Panc1 (cell line): ENCODE measurements at regions not wholly inside any gene's neighbourhood (a gene's known extent, or its start where the extent isn't known, plus 50 kb on each side); places are given as distances from the start of the nearest gene placed in this dataset.

Experiments
- ATAC-seq: fragments of 200-7000 bp; cut with Tn5 transposase; 2 replicates; pipeline ENCODE4 v1.9.1; 2020; ENCODE audit warnings: mild to moderate bottlenecking, moderate library complexity
- BruUV-seq: library from RNA; stranded (reverse); fragments of 400-500 nt; replicated peaks from 2 replicates; lab custom pipeline; 2021; lab: Mats Ljungman, UMichigan
- CTCF ChIA-PET: fragments of 300-600 bp; sonication (Branson Sonifier 250); formaldehyde crosslinking; loops from one replicate; lab custom pipeline; 2022; ENCODE audit warnings: antibody characterized with exemption; lab: Charles Lee
- POLR2A ChIA-PET: fragments of 300-600 bp; sonication (Branson Sonifier 250); formaldehyde crosslinking; loops from one replicate; lab custom pipeline; 2022; ENCODE audit warnings: antibody characterized with exemption; lab: Charles Lee
- DNase-seq: peaks from one replicate; pipeline ENCODE4 v3.0.0-alpha.2; 2010; ENCODE audit warnings: low read depth, low spot score
- H3K27ac ChIP-seq: 2 replicates; pipeline ENCODE4 v1.5.1; 2011; ENCODE audit warnings: mild to moderate bottlenecking, low read length, inconsistent platforms
- H3K27me3 ChIP-seq: fragments of 200-500 bp; sonication (Bioruptor generic); 2 replicates; pipeline ENCODE4 v1.6.0; 2014; ENCODE audit warnings: low read length, inconsistent platforms; ENCODE audit not compliant: control insufficient read depth, insufficient read depth
- H3K36me3 ChIP-seq: fragments of 200-500 bp; sonication (Bioruptor generic); 2 replicates; pipeline ENCODE4 v1.5.1; 2014; ENCODE audit warnings: inconsistent platforms, mild to moderate bottlenecking, low read length, moderate library complexity; ENCODE audit not compliant: control insufficient read depth, insufficient read depth
- H3K4me1 ChIP-seq: 2 replicates; pipeline ENCODE4 v1.5.1; 2011; ENCODE audit warnings: inconsistent platforms, mild to moderate bottlenecking, low read length, moderate library complexity; ENCODE audit not compliant: control insufficient read depth, insufficient read depth
- H3K4me3 ChIP-seq, 2 experiments: 2 replicates each; pipeline ENCODE4 v1.5.1; 2011 to 2012; ENCODE audit warnings: low read depth in 2 of 2, low read length in 2 of 2, mild to moderate bottlenecking in 2 of 2, inconsistent platforms in 1 of 2, moderate library complexity in 1 of 2
- H3K9me3 ChIP-seq: fragments of 200-500 bp; sonication (Bioruptor generic); 2 replicates; pipeline ENCODE4 v1.5.1; 2014; ENCODE audit warnings: low read depth, mild to moderate bottlenecking, inconsistent platforms, low read length, moderate library complexity; ENCODE audit not compliant: control insufficient read depth, insufficient read depth
- POLR2AphosphoS5 ChIP-seq: IDR thresholded peaks from 2 replicates; pipeline ENCODE4 v1.6.1; 2012; ENCODE audit warnings: mild to moderate bottlenecking, low read depth, low read length, moderate library complexity
- SIN3A ChIP-seq: IDR thresholded peaks from 2 replicates; pipeline ENCODE4 v1.6.1; 2012; ENCODE audit warnings: low read depth, mild to moderate bottlenecking, low read length, moderate library complexity, borderline replicate concordance; ENCODE audit not compliant: insufficient read depth
- TCF7L2 ChIP-seq: IDR thresholded peaks from 2 replicates; pipeline ENCODE4 v1.6.1; 2011; ENCODE audit warnings: mild to moderate bottlenecking, low read depth, low read length, inconsistent platforms
- in situ Hi-C: cut with HindIII; loops from 2 replicates; pipeline ENCODE4 v1.10.0; 2016; ENCODE audit warnings: low sequenced_read_pairs, low pct_unique_long_range_greater_than_20kb
- intact Hi-C: fragments of 100-400 bp; cut with micrococcal nuclease; formaldehyde crosslinking; loops from one replicate; pipeline ENCODE4 v1.10.0; 2022; ENCODE audit not compliant: unreplicated experiment
- TF ChIP-seq, protein P1 (sequence below), 2 experiments: IDR thresholded peaks; 2 replicates each; pipeline ENCODE4 v1.6.1; 2011 to 2012; ENCODE audit warnings: low read depth in 2 of 2, control low read depth in 1 of 2, low read length in 1 of 2, mild to moderate bottlenecking in 1 of 2, moderate library complexity in 1 of 2; ENCODE audit not compliant: insufficient read depth in 1 of 2
- TF ChIP-seq, protein P2 (sequence below): fragments of 450-650 bp; IDR thresholded peaks from 2 replicates; pipeline ENCODE4 v1.5.1; 2017; ENCODE audit warnings: mild to moderate bottlenecking

- no TSS peak for BruUV-seq
- no peak for ATAC-seq
Observed at GRCh38 chr17:77825621-77826020, 132.9 kb upstream of the TNRC6C start.

DNA sequence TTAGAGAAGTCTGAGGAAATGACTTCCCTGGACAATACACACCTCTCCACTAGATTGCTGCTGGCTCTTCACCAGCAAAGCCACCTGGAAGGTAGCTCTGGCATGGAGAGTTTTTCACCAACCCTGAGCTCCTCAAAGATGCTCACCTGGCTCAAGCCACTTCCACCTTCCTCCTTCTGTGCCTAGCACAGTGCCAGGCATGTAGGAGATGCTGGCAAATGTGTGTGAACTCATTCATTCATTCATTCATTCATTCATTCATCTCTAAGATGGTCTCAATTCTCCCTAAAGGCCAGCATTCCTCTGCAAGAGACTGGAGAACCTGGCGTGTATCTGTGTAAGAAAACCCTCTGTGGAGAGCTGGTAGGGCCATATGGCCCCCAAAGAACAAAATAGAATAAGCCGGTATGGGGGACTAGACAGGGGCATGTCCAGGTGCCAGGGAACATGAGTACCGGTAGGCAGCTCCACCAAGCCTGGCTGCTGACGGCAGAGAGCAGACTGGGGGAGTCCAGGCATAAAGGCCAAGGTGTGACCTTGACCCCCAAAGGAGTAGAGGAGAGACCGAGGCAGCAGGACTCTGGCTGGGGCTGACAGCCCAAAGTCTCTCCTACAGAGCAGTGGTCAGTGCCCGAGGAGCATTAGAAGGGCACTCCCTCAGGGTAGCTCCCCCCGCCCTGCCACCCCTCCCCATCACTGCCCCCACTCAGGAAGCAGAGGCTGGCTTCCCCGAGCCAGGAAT, 132.2 kb upstream of the TNRC6C start:
- H3K4me1 ChIP-seq: no peaks in the 10 kb centered on the region
- H3K9me3 ChIP-seq: no peaks in the 10 kb centered on the region
- ATAC-seq: no peak
- TF ChIP-seq, protein P1, sequence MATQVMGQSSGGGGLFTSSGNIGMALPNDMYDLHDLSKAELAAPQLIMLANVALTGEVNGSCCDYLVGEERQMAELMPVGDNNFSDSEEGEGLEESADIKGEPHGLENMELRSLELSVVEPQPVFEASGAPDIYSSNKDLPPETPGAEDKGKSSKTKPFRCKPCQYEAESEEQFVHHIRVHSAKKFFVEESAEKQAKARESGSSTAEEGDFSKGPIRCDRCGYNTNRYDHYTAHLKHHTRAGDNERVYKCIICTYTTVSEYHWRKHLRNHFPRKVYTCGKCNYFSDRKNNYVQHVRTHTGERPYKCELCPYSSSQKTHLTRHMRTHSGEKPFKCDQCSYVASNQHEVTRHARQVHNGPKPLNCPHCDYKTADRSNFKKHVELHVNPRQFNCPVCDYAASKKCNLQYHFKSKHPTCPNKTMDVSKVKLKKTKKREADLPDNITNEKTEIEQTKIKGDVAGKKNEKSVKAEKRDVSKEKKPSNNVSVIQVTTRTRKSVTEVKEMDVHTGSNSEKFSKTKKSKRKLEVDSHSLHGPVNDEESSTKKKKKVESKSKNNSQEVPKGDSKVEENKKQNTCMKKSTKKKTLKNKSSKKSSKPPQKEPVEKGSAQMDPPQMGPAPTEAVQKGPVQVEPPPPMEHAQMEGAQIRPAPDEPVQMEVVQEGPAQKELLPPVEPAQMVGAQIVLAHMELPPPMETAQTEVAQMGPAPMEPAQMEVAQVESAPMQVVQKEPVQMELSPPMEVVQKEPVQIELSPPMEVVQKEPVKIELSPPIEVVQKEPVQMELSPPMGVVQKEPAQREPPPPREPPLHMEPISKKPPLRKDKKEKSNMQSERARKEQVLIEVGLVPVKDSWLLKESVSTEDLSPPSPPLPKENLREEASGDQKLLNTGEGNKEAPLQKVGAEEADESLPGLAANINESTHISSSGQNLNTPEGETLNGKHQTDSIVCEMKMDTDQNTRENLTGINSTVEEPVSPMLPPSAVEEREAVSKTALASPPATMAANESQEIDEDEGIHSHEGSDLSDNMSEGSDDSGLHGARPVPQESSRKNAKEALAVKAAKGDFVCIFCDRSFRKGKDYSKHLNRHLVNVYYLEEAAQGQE (IDR thresholded peaks at IDR 0.05; ENCODE audit: insufficient read depth in 1 of 2, low read depth in 2 of 2, low read length in 1 of 2): no peak
- TF ChIP-seq POLR2AphosphoS5: no peak
- TF ChIP-seq, protein P2, sequence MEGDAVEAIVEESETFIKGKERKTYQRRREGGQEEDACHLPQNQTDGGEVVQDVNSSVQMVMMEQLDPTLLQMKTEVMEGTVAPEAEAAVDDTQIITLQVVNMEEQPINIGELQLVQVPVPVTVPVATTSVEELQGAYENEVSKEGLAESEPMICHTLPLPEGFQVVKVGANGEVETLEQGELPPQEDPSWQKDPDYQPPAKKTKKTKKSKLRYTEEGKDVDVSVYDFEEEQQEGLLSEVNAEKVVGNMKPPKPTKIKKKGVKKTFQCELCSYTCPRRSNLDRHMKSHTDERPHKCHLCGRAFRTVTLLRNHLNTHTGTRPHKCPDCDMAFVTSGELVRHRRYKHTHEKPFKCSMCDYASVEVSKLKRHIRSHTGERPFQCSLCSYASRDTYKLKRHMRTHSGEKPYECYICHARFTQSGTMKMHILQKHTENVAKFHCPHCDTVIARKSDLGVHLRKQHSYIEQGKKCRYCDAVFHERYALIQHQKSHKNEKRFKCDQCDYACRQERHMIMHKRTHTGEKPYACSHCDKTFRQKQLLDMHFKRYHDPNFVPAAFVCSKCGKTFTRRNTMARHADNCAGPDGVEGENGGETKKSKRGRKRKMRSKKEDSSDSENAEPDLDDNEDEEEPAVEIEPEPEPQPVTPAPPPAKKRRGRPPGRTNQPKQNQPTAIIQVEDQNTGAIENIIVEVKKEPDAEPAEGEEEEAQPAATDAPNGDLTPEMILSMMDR: no peak
- TF ChIP-seq SIN3A: no peak
- TF ChIP-seq TCF7L2: no peak
- CTCF ChIA-PET: interaction anchor here (0.7 kb wide), 3 partner anchors 13 to 99 kb away, joined by 3 to 4 read pairs (median 3); no protein-coding TSS in a partner anchor
- intact Hi-C loops (no loop called here), in situ Hi-C loops (no loop called here)
- POLR2A ChIA-PET: no interaction called here
- no peak overlapping the region for H3K4me3 ChIP-seq
- no peaks in the 10 kb centered on the region for H3K27me3 ChIP-seq
- no peak for DNase-seq
- no TSS peak for BruUV-seq
- no peak overlapping the region for H3K27ac ChIP-seq
- H3K36me3 ChIP-seq: no peaks in the 10 kb centered on the region

More at GRCh38 chr17:77825621-77826020, 132.9 kb upstream of the TNRC6C start:
- Histone ChIP-seq H3K27ac (no peak overlapping the region), H3K27me3 (no peaks in the 10 kb centered on the region), H3K36me3 (no peaks in the 10 kb centered on the region), H3K9me3 (no peaks in the 10 kb centered on the region), H3K4me1 (no peaks in the 10 kb centered on the region), H3K4me3 (no peak overlapping the region)
- in situ Hi-C loops: no loop called here
- TF ChIP-seq TCF7L2 (no peak), POLR2AphosphoS5 (no peak), SIN3A (no peak)
- TF ChIP-seq, protein P1 (IDR thresholded peaks at IDR 0.05; ENCODE audit: insufficient read depth in 1 of 2, low read depth in 2 of 2, low read length in 1 of 2): no peak
- TF ChIP-seq, protein P2: no peak
- intact Hi-C loops: no loop called here
- ChIA-PET CTCF (interaction anchor here (0.7 kb wide), 3 partner anchors 14 to 98 kb away, joined by 3 to 4 read pairs (median 3); no protein-coding TSS in a partner anchor), POLR2A (no interaction called here)
- no peak for DNase-seq
